Muscle of arm (tissue), 1 donor: ENCODE measurements at regions not wholly inside any gene's neighbourhood (a gene's known extent, or its start where the extent isn't known, plus 50 kb on each side); places are given as distances from the start of the nearest gene placed in this dataset.
"Not testable (repeated sequence)": the region's sequence is repeated elsewhere in the genome, so short reads cannot be mapped to it uniquely, and the experiment has no call there.

ENCODE experiments used
- DNase-seq: peaks from one replicate; pipeline ENCODE4 v3.0.0-alpha.2; 2013

DNA sequence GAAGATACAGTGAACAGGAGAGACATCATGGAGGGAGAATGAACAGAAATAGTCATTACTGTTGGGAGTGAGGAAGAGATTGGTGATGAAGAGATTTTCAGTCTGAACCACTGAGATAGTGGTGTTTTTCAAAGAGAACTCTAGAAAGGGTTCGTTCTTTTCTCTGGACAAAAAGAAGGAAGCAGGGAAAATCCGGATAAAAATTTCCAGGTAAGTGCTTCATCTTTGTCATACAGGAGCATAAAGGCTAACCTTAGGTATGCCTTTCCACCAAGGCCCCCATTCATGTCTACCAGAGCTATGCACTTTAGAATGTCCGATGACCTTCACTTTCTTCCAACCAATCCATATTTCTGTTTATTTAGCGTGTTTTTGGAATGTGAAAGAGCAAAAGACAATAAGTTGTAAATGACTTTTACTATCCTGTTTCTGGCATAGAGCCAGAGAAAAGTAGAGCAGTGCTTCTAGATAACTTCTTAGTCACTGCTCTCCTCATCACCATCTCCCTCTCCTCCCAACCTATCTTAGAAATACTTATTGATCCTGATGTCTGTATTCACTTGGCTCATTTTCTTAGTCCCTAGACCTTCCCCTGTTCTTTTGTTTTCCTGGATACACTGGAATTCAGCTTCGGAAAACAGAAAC is 116.5 kb downstream of the TTC6 start:
- DNase-seq: no peak

DNA sequence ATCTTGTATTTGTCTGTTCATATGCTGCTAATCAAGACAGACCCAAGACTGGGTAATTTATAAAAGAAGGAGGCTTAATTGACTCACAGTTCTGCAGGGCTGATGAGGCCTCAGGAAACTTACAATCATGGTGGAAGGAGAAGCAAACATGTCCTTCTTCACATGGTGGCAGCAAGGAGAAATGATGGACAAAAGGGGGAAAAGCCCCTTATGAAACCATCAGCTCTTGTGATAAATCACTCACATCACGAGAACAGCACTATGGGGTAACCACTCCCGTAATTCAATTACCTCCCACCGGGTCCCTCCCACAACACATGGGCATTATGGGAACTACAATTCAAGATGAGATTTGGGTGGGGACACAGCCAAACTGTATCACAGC is 117.0 kb downstream of the TTC6 start:
- DNase-seq: not testable (repeated sequence)

GRCh38 chr14:37712976-37713431 is 117.6 kb downstream of the TTC6 start:
- DNase-seq: no peak

DNA sequence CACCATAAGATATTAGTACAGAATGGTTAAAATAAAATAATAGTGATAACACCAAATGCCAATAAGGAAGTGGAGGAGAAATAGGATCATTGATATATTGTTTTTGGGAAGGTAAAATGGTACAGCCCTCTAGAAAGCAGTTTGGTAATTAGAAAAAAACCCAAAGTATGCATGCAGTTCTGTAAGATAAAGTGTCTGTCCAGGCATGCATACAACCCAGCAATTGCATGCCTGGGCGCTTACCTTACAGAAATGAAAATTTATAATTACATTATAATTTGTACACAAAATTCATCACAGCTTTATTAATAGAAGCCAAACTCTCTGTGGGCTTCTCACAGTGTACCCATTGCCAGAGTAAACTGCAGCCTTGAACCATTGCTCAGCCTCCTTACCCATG is 124.7 kb downstream of the TTC6 start:
- no peak for DNase-seq

GRCh38 chr14:37721976-37722659 is 126.7 kb downstream of the TTC6 start:
- no peak for DNase-seq

GRCh38 chr14:37723515-37723914 is 128.1 kb downstream of the TTC6 start:
- no peak for DNase-seq

DNA sequence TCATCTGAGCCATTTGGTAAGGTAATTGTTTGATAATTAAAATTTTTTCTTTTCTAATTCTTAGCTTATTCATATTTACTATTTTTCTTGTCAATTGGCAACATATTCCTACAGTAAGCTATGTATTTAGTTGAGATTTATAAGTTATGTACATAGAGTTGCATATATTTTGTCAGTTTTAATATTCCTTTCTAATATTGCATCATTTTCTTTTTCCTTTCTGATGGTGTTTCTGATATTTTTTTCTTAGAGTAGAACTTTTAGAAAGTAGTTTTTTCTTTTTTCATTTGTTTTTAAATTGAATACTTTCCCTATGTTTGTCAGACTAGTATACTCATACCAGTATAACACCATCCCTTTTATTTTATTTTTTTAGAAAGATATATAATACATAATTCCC is 131.3 kb downstream of the TTC6 start:
- no peak for DNase-seq

DNA sequence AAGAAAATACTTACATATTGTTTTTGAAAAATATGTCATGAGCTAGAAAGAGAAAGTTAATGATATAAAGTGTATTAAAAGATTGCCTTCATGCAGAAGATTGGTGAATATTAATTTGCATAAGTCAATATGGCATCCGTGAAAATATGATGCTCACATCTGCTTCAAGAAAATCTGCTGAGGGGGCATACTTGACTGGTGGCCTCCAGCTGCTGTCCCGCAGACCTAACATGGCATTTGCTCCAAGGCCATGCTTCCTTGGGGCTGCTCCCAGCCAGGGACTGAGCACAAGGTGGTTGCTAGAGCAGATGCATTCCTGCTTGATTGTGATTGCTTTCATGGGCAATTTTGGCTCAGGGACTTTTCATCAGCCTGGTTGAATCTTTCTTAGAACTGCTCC is 133.8 kb downstream of the TTC6 start:
- DNase-seq: no peak

GRCh38 chr14:37731094-37731493 is 135.7 kb downstream of the TTC6 start:
- no peak for DNase-seq

GRCh38 chr14:37745657-37746056 is 150.2 kb downstream of the TTC6 start:
- no peak for DNase-seq

GRCh38 chr14:37746140-37746832 is 150.9 kb downstream of the TTC6 start:
- DNase-seq: no peak

DNA sequence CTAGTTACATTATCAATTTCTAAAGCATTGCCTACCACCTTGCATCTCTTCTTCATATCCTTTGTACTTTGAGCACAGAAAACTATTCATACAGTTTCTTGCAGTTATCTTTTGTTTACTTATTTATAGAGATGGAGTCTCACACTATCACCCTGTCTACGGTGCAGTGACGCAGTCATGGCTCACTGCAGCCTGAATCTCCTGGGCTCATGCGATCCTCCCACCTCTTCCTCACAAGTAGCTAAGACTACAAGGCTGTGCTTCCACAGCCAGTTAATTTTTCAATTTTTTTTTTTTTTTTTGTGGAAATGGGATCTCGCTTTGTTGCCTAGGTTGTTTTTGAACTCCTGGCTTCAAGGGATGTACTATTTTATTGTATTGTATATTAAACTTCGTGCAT is 158.0 kb downstream of the TTC6 start:
- no peak for DNase-seq

GRCh38 chr14:37760275-37760674 is 164.8 kb downstream of the TTC6 start:
- DNase-seq: not testable (repeated sequence)

DNA sequence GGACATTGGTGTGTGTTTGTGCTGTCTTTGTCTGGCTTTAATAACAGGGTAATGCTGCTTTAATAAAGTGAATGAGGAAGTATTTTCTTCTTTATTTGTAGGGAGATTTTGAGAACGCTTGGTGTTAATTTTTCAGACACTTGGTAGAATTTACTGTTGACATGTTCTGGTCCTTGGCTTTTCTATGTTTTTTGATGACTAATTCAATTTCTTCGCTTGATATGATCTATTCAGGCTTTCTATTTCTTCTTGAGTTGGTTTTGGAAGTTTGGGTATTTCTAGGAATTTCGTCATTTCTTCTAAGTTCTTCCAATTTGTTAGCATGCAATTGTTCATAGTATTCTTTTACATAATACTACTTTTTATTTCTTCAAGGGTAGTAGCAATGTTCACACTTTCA is 167.8 kb downstream of the TTC6 start:
- no peak for DNase-seq

- DNase-seq: not testable (repeated sequence)
Measured at GRCh38 chr14:37772283-37772682, 176.9 kb downstream of the TTC6 start.

DNA sequence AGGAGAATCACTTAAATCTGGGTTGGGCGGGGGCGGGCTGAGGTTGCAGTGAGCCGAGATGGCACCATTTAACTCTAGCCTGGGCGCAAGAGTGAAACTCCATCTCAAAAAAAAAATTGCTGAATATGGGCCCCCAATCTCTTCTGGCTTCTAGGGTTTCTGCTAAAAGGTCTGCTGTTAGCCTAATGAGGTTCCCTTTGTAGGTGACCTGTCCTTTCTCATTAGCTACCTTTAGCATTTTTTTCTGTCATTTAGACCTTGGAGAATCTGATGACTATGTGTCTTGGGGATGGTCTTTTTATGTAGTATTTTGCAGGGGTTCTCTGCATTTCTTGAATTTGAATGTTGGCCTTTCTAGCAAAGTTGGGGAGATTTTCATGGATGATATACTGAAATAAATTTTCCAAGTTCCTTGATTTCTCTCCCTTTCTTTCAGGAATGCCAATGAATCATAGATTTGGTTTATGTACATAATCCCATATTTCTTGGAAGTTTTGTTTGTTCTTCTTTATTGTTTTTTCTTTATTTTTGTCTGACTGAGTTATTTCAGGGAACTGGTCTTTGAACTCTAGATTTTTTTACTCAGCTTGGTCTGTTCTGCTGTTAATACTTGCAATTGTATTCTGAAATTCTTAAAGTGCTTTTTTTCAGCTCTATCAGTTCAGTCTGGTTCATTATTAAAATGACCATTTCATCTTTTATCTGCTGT is 181.5 kb downstream of the TTC6 start:
- DNase-seq: no peak

DNA sequence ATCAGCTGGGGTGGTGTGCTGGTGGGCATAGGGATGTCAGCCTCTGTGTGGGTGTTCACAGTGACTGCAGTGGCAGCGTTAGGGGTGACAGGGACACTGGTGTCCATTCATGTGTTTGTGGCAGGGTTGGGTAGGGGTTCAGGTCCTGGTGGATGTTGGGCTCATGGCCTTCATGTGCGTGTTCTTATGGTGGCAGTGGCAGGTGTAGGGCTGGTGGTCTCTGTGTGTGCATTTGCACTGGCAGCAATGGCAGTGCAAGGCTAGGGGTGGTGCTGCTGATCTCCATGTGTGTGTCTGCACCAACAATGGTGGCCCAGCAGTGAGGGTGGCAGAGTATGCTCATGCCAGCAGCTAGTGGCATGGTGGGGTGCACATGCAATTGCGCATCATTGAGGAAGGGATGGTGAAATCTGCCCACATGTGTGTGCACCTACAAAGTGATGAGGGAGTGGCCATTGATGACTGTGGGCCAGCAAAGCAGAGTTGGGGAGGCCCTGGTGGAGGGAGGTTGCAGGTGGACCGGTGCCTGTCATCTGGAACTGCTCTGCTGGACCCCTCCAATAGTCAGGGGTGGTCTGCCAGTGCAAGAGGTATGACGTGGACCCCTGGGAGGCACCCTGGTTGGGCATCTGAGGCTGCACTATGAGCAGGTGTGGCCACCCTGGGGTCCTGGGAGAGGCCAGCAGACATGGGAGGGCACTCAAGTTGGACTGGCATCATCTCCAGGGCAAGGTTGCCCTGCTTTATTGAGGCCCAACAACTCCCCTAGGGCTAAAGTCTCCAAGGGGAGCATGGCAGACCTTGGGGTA is 182.9 kb downstream of the TTC6 start:
- DNase-seq: no peak

DNA sequence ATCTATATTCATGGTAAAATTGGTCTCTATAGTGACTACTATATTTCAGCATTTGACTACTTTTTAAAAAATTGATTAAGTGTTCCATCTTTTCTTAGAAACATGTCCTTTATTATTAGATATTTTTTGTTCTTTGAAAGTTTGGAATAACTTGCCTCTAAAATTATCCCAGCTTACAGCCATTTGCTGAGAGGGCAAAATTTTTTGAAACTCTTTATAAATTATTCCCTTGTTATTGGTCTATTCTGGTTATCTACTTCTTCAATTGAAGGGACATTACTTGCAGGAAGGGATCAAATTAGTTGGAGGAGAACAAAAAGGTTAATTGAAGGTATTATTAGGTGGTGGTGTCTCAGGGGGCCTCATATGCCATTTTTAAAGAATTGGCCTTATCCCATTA is 184.1 kb downstream of the TTC6 start:
- DNase-seq: no peak

DNA sequence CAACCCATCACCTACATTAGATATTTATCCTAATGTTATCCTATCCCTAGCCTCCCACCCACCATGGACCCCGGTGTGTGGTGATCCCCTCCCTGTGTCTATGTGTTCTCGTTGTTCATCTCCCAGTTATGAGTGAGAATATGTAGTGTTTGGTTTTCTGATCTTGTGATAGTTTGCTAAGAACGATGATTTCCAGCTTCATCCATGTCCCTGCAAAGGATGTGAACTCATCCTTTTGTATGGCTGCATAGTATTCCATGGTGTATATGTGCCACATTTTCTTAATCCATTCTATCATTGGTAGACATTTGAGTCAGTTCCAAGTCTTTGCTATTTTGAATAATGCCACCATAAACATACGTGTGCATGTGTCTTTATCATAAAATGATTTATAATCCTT is 185.3 kb downstream of the TTC6 start:
- DNase-seq: not testable (repeated sequence)

GRCh38 chr14:37784203-37784826 is 188.9 kb downstream of the TTC6 start:
- not testable (repeated sequence) for DNase-seq

DNA sequence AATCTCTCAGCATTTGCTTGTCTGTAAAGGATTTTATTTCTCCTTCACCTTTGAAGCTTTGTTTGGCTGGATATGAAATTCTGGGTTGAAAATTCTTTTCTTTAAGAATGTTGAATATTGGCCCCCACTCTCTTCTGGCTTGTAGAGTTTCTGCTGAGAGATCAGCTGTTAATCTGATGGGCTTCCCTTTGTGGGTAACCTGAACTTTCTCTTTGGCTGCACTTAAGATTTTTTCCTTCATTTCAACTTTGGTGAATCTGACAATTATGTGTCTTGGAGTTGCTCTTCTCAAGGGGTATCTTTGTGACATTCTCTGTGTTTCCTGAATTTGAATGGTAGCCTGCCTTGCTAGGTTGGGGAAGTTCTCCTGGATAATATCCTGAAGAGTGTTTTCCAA is 189.4 kb downstream of the TTC6 start:
- DNase-seq: not testable (repeated sequence)
